Fibroblast of gingiva (primary cell): ENCODE measurements at regions not wholly inside any gene's neighbourhood (a gene's known extent, or its start where the extent isn't known, plus 50 kb on each side); places are given as distances from the start of the nearest gene placed in this dataset.
A peak's percentile ranks its signal among the peaks of the same experiment; 100 is the strongest.

Experiments
- DNase-seq: peaks from one replicate; pipeline ENCODE4 v3.0.0-alpha.2; 2011; ENCODE audit warnings: low read depth

DNA sequence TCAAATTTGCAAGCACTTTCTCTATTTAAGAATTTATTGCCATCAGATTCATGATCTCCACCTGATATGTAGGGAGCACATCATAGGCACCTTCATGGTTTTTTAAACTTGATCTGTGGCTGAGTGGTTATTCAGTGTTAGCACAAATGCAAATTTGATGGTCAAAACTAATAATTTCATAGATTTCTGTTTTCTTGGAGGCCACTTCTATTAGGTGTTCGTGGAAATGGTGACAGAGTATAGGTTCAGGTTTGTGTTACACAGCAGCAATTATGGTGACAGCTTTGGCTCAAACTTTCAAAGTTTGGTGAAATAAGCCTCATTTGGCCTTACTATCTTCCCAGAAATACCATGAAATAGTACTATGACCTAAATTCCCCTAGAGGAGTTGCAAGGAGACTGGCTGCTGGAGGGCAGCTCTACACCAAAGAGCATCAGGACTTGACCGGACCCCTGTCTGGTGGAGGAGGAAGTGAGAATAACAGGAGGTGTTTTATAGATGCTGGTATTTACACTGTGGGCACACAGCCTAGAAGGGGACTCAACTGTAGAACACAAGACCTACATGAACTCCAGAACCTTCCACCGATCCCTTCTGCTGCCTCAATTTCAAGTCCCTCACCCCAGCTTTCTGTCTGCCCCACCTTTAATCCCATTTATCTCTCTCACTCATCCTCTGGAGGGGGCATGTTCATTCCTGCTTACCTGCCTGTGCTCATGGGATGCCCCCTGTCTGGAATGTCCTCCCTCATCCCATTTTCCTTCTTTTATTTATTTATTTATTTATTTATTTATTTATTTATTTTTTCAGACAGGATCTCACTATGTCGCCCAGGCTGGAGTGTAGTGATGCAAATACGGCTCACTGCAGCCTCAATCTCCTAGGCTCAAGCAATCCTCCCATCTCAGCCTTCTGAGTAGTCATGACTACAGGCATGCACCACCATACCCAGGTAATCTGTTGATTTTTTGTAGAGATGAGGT, 132.9 kb upstream of the SIX2 start:
- DNase-seq, result no peak

GRCh38 chr2:45140675-45141074, 131.4 kb upstream of the SIX2 start:
- DNase-seq, result no peak

DNA sequence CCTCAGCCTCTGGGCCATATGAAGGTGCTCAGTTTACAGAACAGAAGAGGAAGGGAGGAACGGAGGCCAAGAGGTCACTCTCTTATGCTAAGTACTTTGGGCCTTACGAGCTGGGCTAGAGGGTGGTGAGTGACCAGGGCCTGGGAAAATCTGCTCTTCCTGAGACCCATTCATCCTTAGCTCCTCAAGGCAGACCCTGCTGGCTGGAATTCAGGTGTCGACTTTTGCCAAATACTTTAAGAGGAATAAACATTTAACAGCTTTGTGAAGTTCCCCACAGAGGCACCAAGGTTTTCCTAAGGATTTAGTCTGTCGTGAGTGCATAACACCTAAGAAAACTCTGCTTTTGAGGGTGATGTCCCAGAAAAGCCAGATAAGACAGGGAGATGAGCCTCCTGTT, 129.7 kb upstream of the SIX2 start:
- DNase-seq, result no peak

DNA sequence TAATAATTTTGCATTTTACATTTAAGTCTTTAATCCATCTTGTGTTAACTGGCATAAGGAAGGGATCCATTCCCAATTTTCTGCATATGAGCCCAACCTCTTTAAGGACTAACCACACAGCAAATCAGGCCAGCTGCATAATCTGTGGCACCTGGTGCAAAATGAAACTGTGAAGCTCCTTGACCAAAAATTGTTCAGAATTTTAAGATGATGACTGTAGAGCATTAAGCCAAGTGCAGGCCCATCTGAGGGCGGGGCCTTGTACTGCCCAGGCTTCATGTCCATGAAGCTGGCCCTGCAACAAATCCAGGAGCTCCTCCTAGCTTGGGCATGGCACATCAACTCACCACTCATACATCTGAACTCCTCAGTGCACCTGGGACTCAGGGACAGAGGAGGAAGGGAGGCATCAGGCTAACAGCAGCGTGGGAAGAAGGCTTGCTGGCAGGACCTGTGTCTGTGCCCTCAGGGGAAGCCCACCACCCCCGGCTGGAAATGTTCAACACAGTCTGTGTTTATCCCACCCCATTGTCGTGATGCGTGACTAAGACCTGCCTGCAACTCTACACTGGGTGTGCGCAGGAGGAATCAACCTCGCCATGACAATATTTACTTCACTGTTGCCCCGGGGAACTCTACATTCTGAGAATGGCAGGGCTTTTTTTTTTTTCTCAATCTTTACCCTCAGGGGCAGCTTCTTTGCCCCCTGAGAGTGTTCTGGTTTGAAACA, 128.9 kb upstream of the SIX2 start:
- no peak for DNase-seq

DNA sequence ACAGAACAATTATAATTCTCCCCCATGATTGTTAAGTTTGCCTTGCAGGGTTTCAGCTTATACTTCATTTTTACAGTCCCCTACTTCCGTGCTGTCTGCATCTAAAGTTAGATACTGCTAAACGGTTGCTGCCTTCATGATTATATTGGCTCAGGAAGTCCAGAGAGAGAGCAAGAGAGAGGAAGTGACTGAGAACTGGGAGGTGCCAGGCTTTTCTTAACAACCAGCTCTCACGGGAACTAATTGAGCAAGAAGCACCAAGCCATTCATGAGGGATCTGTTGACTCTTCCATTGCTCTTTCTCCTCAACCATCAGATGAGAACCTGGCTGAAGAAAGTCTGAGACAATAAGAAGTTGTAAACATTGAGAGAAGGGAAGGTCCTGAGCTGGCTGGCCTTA, 125.5 kb upstream of the SIX2 start:
- peak; percentile 63 for DNase-seq

GRCh38 chr2:45134014-45134413, 124.8 kb upstream of the SIX2 start:
- no peak for DNase-seq

- no peak for DNase-seq
These were observed 123.3 kb upstream of the SIX2 start for GRCh38 chr2:45132551-45132950.

DNA sequence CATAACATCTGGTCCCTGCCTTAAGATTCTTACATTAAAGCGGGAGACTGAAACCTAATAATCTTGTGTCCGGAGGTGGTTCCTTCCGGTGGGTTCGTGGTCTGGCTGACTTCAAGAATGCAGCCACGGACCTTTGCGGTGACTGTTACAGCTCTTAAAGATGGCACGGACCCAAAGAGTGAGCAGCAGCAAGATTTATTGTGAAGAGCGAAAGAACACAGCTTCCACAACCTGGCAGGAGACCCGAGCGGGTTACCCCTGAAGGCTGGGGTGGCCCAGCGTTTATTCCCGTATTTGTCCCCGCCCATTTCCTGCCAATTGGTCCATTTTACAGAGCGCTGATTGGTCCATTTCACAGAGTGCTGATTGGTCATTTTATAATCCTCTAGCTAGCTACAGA, 122.3 kb upstream of the SIX2 start:
- no peak for DNase-seq

GRCh38 chr2:45130736-45131135, 121.5 kb upstream of the SIX2 start:
- DNase-seq, result no peak

- DNase-seq, result peak; percentile 97
These were observed 119.3 kb upstream of the SIX2 start for GRCh38 chr2:45128580-45128997.

DNA sequence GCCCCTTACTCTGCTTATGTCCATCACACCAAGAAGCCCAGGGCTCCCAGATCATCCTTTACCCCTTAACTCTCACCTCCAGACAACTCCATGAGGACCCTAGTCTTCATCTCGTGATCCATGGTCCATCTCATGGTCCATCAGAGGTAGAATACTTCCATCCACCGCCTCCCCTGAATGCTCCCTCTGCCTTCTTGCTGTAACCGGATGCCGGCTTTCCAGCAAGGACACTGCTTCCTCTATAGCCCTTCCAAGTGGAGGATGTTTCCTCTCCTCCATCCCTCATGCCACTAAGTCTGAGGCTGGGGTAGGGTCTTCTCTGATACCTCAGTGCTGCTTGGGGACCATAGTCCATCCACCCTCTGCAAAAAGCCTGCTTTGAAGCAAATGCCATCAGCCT, 118.6 kb upstream of the SIX2 start:
- no peak for DNase-seq

- DNase-seq, result no peak
These were observed 118.1 kb upstream of the SIX2 start for GRCh38 chr2:45127321-45127720.

DNA sequence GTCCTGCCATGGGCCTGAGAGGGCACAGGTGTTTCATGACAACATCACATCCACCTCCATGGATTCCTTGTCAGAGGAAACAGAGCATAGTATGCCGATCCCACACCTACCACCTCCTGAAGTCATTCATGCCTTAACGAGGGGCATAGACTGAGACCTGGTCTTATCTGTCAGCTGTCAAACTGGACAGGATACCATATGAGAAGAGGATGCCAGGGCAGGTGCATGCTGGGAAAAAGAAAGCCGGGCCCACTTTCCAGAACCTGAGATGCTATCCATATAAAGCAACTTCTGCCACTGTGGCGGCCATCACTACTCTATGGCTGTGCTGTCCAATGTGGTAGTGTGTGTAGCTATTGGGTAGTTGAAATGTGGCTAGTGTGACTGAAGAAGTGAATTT, 116.0 kb upstream of the SIX2 start:
- DNase-seq, result no peak

DNA sequence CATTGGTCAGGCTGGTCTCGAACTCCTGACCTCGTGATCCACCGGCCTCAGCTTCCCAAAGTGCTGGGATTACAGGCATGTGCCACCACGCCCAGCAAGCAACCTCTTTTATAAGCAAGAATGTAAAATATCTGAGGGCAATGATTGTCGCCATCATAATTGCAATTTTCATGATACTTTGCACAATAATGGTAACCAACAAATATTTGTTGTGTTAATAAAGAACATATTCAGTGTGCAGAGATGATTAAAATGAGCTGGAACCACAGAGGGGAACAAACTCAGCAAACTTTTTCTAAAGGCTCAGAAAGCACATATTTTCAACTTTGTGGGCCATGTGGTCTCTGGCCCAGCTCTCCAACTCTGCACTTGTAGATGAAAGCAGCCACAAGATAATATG, 115.2 kb upstream of the SIX2 start:
- peak; percentile 76 for DNase-seq

DNA sequence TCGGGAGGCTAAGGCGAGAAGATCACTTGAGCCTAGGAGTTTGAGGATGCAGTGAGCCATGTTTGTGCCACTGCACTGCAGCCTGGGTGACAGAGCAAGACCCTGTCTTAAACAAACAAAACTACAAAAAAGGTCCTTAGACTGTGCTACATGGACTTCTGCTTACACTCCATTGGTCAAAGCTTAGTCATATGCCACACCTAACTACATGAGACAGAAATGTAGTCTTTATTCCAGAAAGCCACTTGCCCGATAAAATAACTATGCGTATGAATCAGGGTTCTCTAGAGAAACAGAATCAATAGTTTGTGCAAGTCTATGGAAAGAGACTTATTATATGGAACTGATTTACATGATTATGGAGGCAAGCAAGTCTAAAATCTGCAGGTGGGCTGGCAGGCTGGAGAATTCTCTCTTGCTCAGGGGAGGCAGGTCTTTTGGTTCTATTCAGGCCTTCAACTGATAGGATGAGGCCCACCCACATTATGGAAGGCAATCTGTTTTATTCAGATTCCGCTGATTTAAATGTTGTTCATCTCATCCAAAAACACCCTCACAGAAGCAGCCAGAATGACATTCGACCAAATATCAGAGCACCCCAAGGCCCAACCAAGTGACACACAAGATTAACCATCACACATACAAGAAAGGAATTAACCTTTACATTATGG, 114.4 kb upstream of the SIX2 start:
- DNase-seq, result no peak

- no peak for DNase-seq
These were observed 113.8 kb upstream of the SIX2 start for GRCh38 chr2:45123065-45123464.

DNA sequence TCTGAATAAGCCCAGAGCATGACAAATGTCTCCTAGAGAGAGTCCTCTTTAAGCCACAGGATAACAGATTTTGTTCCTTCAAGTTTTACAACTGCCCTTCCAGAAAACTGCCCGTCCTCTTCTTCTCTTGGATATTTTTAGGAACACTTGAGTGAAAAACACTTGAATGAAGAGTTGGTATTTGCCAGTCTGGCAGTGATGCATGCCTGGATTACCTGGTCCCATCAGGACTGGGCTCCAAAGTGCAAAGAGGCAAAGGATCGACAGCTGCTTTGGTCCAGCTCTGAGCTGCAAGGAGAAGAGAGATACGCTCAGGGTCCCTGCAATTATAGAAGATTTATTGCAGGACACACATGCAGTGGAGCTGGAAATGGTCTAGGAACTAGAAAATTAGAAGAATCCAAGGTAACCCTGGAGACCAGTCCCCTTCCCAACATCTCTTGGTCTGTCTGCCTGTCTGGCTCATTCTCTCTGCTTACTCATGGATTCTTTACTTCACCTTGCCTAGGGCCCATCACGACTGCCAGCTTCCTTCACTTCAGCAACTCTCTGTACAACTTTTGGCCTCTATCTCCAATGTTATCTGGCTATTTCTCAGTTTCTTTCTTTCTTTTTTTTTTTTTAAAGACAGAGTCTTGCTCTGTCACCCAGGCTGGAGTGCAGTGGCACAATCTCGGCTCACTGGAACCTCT, 112.1 kb upstream of the SIX2 start:
- no peak for DNase-seq

DNA sequence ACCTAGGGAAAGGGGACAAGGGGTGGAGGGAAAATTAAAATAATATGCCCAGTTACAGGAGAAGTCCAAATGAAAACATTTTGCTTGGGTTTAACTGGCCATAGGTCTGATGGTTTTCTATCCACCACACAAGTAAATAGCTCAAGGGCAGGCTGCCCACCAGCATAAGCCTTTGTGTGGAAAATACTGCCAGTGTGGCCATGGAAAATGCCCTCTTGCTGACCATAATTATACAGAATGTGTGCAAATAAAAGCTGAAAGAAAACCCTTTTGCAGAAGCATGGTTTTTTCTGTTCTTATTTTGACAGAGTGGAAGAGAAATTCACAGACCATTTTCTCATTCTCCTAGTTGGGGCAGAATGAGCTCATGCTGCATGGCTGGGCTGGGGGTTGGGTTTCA, 111.3 kb upstream of the SIX2 start:
- DNase-seq, result no peak

- peak; percentile 76 for DNase-seq
These were observed 110.6 kb upstream of the SIX2 start for GRCh38 chr2:45119855-45120254.

DNA sequence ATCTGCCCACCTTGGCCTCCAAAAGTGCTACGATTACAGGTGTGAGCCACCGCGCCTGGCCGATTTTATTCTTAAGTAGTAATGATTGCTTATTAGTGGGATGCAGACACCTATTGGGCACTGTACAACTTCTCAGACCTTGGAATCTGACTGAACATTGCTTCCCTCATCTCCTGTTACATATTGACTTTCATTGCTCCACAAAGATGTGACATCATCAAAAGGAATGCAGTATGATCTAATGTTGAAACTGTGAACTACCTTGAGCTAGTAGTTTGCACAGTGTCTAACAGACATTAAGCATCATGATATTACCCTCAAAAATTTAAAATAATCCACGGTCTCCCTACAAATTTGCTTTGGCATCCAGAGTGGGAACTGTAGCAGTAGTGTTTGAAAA, 109.8 kb upstream of the SIX2 start:
- peak; percentile 38 for DNase-seq

GRCh38 chr2:45117383-45117782, 108.1 kb upstream of the SIX2 start:
- no peak for DNase-seq

DNA sequence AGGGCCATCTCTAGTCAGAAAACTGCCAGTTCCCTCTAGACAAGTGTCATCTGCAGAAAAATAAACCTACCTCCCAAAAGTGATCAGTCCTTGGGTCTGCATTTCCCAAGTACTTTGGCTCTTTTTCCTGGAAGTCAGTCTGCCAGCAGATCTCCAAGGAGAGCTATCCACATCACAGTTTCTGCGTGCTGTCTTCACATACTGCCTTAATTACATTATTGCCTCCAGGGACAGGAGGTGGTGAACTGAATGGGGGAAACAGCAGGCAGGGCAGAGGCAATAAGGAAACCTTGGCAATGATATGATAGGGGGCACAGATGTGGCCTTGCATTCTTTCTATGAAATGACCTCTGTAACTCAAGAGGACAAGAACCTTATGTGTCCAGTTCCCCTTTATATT, 105.9 kb upstream of the SIX2 start:
- peak; percentile 78 for DNase-seq
